ENCODE measurements at regions not wholly inside any gene's neighbourhood (a gene's known extent, or its start where the extent isn't known, plus 50 kb on each side); places are given as distances from the start of the nearest gene placed in this dataset.

DNA sequence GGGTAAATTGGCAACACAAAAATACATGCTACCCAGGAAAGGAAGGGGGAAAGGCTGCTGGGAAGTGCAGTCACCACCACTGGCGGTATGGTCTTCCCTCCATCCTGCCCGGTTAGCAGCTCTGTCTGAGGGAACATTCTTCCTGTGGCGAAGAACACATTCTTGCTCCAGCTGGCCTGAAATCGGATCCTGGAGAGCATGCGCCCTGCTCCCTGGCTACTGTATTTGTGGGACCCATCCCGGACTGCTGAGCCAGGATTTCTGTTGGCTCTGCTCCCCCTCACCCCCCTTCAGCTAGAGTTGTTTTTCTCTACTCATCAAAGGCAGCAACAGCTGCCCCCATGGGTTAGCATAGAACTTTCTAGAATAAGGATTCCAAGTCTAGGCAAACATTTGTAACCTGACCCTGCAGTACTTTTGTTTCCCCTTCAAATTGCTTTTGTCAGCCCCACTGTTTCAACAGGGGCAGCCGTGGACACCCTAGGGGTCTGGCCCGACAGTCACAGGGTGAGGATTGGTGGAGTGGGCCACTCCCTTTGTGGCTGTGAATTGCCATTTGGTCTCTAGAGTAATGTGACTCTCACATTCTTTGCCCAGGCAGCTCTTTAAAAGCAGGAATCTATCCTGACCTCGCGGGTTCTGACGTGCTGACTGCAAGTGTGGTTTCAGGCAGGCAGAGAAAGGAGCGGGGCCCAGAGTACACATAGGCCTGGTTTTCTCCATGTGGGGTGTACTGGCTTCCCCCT lies 157.7 kb downstream of the TOMM20 start:
- DNase-seq: peak in 41 of 42 donors; percentile 22 to 86 (median 68)
- intact Hi-C loops (cut with DNase I): loop anchor here (2.0 kb wide), 1 partner anchor 246 kb away; no protein-coding TSS in a partner anchor

DNA sequence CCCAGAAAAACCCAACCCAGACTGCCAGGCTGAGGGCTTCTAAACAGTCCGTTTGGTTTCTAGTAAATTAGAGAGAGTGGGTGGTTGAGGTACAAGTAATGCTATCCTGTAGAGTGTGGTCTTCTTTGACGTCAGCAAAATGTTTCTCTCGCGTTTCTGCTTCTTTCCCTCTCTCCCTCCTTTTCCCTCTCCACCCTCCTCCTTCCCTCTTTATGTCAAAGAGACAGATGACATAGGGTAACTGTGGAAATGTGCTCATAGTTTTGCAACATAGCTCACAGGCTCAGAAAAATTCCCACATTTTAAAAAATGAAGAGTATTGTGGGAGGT lies 158.3 kb downstream of the TOMM20 start:
- intact Hi-C loops (cut with DNase I): loop anchor here (2.0 kb wide), 1 partner anchor 246 kb away; no protein-coding TSS in a partner anchor
- DNase-seq: no peak

DNA sequence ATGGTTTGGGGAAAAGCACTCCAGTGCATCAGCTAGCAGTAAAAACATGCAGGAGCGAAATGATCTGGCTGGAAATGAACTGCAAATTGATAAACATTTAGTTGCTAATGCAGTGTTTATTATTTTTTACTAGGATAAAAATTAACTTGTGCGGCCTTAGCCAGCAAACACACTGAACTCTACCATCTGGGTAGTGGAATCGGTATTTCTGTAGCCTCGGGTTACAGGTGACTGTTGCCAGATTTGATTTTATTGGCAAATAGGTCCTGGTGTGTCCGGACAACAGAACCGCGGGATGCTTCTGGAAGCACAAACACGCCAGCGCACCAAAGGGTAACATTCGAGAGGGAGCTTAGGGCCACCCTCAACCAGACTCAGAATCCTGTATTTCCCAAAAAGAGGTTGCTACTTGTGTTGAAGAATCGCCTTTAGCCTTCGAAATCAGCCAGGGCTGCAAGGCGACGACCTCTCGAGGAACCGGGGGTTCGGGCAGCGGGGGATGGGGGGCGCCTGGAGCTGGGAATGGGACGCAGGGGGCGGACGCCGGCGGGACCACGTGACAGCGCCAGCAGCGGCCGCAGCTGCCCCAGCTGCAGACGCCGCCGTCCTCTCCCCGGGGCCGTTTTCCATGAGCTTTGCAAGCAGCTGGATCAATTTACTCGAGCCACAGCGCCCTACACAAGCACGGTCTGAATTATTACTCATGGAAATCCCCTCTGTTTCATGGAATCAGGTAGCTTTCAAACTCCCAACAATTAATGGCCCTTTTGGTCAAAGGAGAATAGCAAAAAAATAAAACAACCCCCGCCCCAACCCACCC lies 158.8 kb downstream of the TOMM20 start:
- peak; percentile 60 to 93 (median 82) for DNase-seq
- intact Hi-C loops (cut with DNase I): loop anchor here (2.0 kb wide), 1 partner anchor 245 kb away; no protein-coding TSS in a partner anchor

DNA sequence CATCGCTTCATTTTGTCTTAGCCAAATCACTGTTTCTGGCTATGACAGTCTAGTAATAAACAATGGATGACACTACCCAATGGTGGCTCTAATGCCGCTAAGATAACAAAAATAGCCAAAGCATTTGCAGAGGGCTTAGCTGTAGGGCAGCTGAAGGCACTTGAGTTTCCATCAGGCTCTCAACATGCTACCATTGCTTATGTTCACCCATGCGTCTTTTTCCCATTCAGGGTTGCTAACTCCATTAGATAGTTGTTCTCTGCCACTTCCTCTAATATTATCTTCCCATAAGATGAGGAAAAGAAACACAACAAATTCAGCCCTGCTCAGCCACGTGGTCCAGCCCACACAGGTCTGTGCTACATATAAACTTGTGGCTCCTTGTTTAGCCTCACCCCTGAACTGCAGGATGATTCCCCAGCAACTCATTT lies 159.6 kb downstream of the TOMM20 start:
- no peak for DNase-seq
- intact Hi-C loops (cut with DNase I): no loop called here

DNA sequence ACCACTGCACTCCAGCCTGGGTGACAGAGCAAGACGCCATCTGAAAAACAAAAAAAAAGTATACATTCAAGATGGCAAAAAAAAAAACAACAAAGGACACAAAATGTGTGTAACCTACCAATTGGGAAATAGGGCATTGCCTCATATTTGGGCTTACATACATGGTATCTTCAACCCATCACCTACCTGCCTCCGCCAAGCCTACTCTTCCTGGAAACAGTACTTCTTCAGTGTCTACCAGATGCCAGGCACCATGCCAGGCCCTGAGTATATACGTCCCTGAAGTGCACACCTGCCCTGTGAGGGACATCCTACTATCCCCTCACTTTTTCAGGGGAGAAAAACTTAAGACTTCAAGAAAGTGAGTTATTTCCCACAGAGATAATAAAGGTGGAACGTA lies 160.2 kb downstream of the TOMM20 start:
- DNase-seq: no peak
- intact Hi-C loops (cut with DNase I): no loop called here

DNA sequence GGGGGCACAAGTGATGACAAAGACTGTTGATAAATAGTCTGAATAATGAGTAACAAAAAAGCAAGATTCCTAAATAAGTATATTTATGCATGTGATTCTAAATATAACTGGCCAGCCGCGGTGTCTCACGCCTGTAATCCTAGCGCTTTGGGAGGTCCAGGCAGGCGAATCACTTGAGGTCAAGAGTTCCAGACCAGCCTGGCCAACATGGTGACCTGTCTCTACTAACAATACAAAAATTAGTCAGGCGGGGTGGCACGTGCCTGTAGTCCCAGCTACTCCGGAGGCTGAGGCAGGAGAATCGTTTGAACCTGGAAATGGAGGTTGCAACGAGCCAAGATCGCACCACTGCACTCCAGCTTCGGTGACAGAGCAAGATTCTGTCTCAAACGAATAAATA lies 161.5 kb downstream of the TOMM20 start:
- intact Hi-C loops (cut with DNase I): no loop called here
- DNase-seq: peak in 1 of 42 donors; percentile 12

DNA sequence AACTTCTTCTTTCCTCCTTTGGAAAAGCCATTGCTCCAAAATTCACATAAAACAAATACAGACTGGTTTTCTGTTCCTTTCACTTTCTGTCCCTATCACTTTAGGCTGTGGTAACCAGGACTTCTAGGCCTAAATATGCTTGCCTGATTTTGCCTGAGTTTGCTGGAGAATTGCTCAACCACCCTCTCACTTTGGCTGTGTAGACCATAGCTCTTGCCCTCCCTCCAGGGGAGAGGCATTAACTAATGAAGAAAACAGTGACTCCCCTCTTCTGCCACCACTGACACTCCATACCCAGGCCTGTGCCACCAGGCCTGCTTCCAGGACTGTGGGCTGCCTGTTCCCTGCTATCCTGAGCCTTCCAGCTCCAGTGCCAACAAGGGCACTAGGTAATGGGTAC lies 163.5 kb downstream of the TOMM20 start:
- no peak for DNase-seq
- intact Hi-C loops (cut with DNase I): no loop called here

DNA sequence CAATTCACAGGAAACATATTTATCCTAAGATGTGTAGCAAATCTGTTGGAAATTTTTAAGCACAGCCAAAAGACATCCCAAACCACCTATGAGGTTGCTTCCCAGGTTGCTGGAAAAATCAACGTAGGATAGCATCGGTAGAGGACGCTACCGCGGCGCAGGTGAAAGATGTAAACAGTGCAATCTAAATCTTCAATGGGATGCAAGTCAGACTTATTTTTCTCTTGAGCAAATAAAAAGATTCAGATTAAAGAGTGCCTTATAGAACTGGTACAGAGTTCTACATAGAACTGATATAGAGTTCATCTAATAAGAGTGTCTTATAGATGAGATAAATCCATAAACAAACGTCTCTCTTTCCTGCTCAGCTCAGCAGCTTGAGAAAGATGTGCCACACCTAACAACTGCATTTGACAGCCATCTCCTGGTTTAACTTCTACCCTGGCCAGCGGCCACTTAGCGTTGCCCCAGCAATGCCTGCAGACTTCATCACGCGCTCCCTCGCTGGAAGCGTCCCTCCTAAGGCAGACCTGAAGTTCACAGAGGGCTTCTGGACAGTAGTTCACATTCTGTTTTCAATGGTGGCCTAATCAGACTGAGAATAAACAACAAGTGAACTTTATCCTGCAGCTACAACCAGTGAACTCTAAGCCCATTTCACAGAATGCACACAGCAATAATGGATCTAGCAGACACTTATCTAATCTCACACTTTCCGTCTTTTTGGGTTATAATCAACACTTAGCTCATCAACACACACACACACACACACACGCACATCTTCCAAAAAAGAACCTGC lies 164.5 kb downstream of the TOMM20 start:
- DNase-seq: no peak
- intact Hi-C loops (cut with DNase I): no loop called here

DNA sequence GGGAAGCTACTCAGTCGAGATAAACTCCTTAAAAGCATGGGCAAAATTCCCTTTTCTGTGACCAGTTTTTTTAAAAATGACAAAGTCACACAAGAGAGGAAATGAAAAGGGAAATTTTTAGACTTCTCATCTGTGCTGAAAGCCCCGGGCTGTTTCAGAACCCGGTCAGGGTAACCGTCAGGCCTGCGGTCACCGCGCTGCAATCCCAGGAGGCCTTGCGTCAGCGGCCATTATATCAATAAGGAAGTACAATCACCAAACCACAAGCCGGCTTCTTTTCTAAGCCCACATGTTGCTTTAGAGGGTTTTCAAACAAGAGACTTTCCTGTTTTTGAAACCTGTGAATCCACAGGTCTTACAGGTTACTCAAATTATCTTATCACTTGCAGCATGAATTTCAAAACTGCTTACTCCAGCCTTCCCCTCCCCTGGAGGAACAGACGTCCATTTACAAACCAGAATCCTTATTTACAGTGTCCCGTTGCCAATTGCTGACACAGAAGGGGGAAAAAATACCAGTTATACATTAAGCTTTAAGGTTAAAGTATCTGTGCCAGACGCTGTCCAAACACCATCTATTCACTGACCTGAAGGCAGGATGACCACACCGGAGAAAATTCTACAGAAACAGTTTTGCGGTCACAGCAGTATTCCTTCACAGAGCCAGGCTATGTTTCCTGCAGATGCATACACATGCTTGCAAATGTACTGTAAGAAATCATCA lies 165.3 kb downstream of the TOMM20 start:
- peak in 14 of 42 donors; percentile 28 to 79 (median 51) for DNase-seq
- intact Hi-C loops (cut with DNase I): no loop called here

DNA sequence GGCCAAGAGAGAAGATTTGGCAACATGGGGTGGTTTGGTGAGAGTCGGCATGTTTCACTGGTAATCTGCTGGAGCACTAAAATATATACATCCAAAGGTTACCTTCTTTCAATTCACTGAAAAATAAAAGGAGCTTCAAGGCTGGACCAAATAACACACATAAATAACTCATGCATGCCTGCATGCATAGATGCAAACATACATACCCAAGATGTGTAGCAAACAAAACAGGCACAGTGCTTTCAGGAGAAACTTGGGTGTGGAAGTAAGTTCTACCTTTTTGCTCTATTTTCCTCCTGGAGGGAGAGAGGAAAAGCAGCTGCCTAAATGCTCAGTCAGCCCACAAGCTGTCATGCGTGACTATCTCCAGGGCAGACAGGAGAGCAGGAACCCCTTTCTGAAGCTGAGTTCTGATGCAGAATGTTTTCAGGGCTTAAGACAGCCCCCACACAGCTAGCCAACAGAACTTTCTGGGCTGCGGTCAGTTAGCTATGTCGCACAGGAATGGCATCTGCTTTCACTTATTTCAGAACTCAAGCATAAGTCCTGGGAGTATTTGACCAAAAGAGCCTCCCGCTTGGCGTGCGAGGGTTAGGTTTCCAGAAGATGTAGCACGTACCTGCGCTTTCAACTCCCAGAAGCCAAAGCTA lies 166.2 kb downstream of the TOMM20 start:
- intact Hi-C loops (cut with DNase I): no loop called here

DNA sequence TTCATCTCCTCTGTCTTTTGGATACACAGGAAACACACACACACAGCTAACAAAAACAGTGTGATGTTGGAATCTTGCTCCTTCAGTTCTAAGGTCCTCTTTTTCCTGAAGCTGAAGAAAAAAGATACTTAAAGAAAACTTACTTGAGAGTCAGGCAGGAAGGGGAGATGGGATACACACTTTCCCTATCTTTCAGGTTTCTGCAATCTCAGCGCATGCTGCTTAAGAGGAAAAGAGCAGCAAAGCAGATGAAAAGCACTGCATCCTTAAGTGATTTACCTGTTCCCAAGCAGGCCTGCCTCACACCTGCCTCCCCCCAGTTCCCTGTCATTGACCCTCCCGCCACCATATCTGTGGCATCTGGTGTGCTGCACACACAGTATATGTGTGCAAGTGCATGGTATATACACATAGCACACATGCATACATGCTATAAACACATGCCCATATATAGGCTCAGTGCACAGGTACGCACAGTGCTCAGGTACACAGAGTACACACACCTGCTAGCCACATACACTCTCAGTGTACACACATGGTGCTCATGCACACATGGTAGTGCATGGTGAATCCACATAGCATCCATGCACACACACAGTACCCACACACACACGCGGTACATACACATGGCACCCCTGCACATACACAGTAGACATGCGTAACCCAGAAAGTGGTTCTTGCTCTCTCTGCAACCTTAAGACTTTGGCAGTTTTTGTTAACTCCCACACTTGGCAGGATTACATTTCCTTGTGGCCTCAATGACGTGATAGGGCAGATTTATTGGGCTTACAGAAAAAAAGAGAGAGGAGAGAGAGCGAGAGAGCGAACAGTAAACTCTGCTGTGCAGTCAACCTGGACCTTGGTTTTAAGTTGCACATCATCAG lies 166.9 kb downstream of the TOMM20 start:
- no peak for DNase-seq

More for the DNA sequence above, 166.2 kb downstream of the TOMM20 start:
- DNase-seq: no peak

DNA sequence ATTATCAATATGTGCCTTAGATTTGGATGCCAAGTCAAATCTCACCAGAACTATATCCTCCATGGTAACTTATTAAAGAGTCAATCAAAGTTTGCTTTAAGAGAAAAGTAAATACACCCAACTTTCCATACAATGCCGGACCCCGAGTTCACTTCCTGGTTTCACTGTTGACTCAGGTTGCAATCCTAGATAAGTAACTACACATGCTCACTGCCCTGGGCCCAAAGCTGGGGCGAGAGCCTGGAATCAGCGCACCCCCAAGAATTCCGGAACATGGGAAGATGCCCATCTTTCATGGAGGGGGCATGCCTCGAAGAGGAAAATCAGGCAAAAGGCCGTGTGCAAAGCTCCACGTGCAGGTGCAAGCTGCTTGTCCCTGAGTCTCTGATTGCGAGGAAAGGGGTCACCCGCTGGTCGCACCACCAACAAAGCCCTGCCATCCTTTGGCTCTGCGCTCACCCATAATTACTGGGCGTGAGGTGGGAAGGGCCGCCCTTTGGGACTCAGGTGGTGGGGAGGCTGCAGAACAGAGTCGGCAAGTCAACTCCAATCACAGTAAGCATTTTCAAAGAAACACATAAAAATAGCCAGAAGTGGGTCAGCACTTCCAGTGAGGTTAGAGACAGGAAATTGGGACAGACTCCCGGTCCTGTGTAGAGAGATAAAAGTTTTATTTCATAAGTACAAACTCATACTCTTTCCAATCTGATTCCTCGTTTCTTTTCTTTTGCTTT lies 167.7 kb downstream of the TOMM20 start:
- intact Hi-C loops (cut with DNase I): no loop called here
- no peak for DNase-seq

More for the DNA sequence above, 166.9 kb downstream of the TOMM20 start:
- intact Hi-C loops (cut with DNase I): no loop called here

DNA sequence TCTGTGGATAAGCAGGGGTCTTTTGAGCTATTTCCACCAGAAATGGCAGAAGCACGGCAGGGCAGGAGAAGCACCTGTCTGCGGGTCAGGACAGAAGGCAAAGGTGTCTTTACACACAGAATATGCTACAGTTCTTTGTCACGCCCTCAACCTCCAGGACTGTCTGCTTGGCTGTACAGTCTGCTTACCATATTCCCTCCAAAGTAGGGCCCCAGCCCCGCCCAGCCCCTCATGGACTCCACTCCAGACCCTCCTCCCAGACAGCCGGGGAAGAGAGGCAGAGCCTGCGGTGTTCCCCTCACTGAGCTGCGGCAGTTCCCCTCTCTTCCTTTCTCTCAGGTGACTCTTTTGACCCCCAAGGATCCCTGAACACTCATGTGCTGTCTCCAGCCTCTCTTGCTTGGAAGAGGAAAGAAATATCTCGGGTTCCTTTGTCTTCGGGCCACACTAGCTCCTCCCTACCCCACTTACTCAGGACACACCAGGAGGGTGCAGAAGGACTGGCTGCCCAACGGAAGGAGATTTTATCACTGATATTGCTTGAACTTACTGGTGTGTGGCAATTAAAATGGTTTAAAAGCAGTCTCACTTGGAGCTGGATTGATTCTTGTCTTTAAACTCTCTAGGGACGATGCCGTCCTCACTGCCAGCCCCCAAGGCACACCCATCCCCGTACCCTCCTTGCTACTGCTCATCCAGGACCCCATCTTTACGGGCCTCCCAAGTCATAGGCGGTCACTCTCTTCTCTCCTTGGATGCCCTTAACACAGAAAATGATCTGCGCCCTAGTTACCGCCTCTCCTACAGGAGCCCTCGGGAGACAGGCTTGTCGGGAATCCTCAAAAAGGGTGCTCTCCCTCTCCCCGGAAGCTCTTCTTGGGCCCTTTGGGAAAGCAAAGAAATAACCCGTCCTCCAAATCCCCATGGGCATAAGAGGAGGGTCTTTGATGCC lies 169.7 kb downstream of the TOMM20 start:
- peak in 1 of 42 donors; percentile 3 for DNase-seq
- intact Hi-C loops (cut with DNase I): no loop called here

DNA sequence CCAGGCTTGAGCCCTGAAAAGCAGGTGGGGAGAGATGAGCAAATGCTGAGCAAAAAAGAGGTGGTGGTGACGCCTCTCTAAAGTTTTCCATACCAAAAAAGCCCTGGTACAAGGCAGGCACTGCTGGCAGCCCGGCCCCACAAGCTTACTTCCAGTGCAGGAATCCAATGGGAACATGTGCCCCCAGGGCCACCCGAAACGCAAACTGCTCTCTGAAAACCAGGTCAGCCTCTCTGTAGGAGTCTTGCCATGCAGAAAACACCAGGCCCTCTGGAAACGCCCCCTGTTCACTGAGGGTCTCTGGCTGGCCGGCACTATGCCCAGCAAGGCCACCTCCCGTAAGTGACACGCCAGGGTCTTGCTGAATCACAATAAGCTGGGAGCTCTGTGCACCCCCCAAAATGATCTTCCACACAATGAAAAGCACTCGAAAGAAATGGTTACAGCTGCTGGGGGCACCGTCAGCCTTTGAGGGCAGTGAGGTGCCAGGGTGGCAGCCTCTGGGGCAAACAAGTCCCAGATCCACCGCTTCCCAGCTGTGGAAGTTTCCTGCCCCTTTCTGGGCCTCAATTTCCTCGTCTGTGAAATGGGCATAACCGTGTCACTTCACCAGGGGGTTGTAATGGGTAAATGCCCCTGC lies 170.5 kb downstream of the TOMM20 start:
- intact Hi-C loops (cut with DNase I): no loop called here
- peak in 1 of 42 donors; percentile 11 for DNase-seq
